Heart right ventricle (tissue), 16 donors: ENCODE measurements at regions not wholly inside any gene's neighbourhood (a gene's known extent, or its start where the extent isn't known, plus 50 kb on each side); places are given as distances from the start of the nearest gene placed in this dataset.
"Not testable (repeated sequence)": the region's sequence is repeated elsewhere in the genome, so short reads cannot be mapped to it uniquely, and the experiment has no call there.

ENCODE experiments used
- ATAC-seq, 8 donors: fragments of 200-7000 bp; cut with Tn5 transposase; one replicate each; pipeline ENCODE4 v1.9.1; 2020; ENCODE audit warnings: mild to moderate bottlenecking in 8 of 8, moderate library complexity in 8 of 8, moderate number of reproducible peaks in 1 of 8
- DNase-seq, 2 donors: peaks; one replicate each; pipeline ENCODE4 v3.0.0-alpha.2; 2020
- H3K27ac ChIP-seq, 10 donors: fragments of 200-600 bp; sonication (generic) in 2 of 10; one replicate each; pipeline versions ENCODE4 v1.5.0 to v1.8.0; 2020 to 2022; ENCODE audit warnings: mild to moderate bottlenecking in 3 of 10
- H3K27me3 ChIP-seq, 7 donors: fragments of 200-600 bp; one replicate each; pipeline ENCODE4 v1.8.0; 2021 to 2022; ENCODE audit warnings: mild to moderate bottlenecking in 2 of 7
- H3K36me3 ChIP-seq, 9 donors: fragments of 200-600 bp; sonication (generic) in 1 of 9; one replicate each; pipeline versions ENCODE4 v1.5.0 to v1.8.0; 2020 to 2022; ENCODE audit warnings: mild to moderate bottlenecking in 2 of 9
- H3K4me1 ChIP-seq, 9 donors: fragments of 200-600 bp; sonication (generic) in 1 of 9; one replicate each; pipeline versions ENCODE4 v1.5.0 to v1.8.0; 2020 to 2022; ENCODE audit warnings: mild to moderate bottlenecking in 4 of 9
- H3K4me3 ChIP-seq, 10 donors: fragments of 200-600 bp; sonication (generic) in 2 of 10; one replicate each; pipeline versions ENCODE4 v1.5.0 to v1.8.0; 2020 to 2022; ENCODE audit warnings: mild to moderate bottlenecking in 7 of 10, moderate library complexity in 2 of 10
- H3K9me3 ChIP-seq, 11 donors: fragments of 200-600 bp in 10 of 11; sonication (generic) in 2 of 11; one replicate each; pipeline versions ENCODE4 v1.5.0 to v1.8.0; 2013 to 2022; ENCODE audit warnings: mild to moderate bottlenecking in 2 of 11, control low read depth in 1 of 11, moderate library complexity in 1 of 11
- CTCF ChIP-seq, 9 donors: fragments of 200-600 bp; sonication (generic) in 2 of 9; IDR thresholded peaks; one replicate each; pipeline versions ENCODE4 v1.5.0 to v1.8.0; 2021 to 2022; ENCODE audit warnings: antibody characterized with exemption in 9 of 9, mild to moderate bottlenecking in 5 of 9, moderate library complexity in 1 of 9
- WGBS, 2 donors: extraction: QIAGEN DNeasy Blood & Tissue Kit; methylation state at CpG; one replicate each; pipeline ENCODE4 v1.1.7; 2013; ENCODE audit warnings: inconsistent platforms in 1 of 2; 5-methylcytosine and 5-hydroxymethylcytosine counted together
- intact Hi-C, 10 donors: fragments of 100-400 bp; cut with DNase I; formaldehyde crosslinking; loops; one replicate each; pipeline versions ENCODE4 v1.11.1 to v1.14.2; 2022
- donor health status: Arrhythmogenic right ventricular cardiomyopathy.
- donor health status: ischemic (EF 13 %, LVEDD 7.1; RV severe dilation, severe dysfunction).
- donor health status: healthy with polysubstance abuse.
- donor health status: DM: no; HTN: yes; CAD: no.
- donor health status: DM: no; HTN: no; CAD: no.
- donor health status: ischemic (EF 25% LVEDD 6.9; RV normal size, moderate dysfunction).
- donor health status: ischemic (EF 25% LVEDD 5.7; RV mildly dilated, moderate dysfunction).
- donor health status: healthy.
- donor health status: DM: yes; HTN: yes; CAD: no.
- donor health status: Ischemic cardiomyopathy.
- donor health status: ischemic (EF 35%, LVEDD 5.7; RV mildly dilated, moderate dysfunction).
- donor health status: nonischemic (EF 11% LVEDD 7.7; RV severe dilation, severe dysfunction).
- donor health status: DM: yes; HTN: yes; CAD: no.
- donor health status: PGD.
- donor health status: ischemic (EF 29% LVEDD 5.4; RV normal size, mild dysfunction).
- donor health status: nonischemic (EF 23%, LVEDD 6.1; RV moderate dilation, normal function).

- Histone ChIP-seq H3K27ac (no peak overlapping the region), H3K27me3 (no peaks in the 10 kb centered on the region), H3K4me3 (no peak overlapping the region), H3K36me3 (no peaks in the 10 kb centered on the region), H3K4me1 (no peaks in the 10 kb centered on the region), H3K9me3 (peaks cover 0 to 38% (median under 1%) of the 10 kb centered on the region in 11 donors)
- intact Hi-C loops, result no loop called here
- 95 to 96% methylated on average over 1 of the region's 1 CpG for WGBS, 2 donors
- no peak for TF ChIP-seq CTCF (IDR thresholded peaks at IDR 0.05)
- ATAC-seq (no peak), DNase-seq (no peak)
Observed at GRCh38 chr2:146697307-146697706, 1147.5 kb upstream of the ACVR2A start.

GRCh38 chr2:146696787-146697186, 1148.0 kb upstream of the ACVR2A start:
- DNase-seq, intact Hi-C loops, H3K27ac ChIP-seq: not testable (repeated sequence)

GRCh38 chr2:146681991-146682390, 1162.8 kb upstream of the ACVR2A start:
- no peak overlapping the region for H3K4me3 ChIP-seq
- H3K27ac ChIP-seq, result no peak overlapping the region
- no peaks in the 10 kb centered on the region for H3K4me1 ChIP-seq
- no peaks in the 10 kb centered on the region for H3K36me3 ChIP-seq
- no peaks in the 10 kb centered on the region for H3K9me3 ChIP-seq
- intact Hi-C loops, result no loop called here
- DNase-seq (no peak), ATAC-seq (no peak)
- H3K27me3 ChIP-seq, result no peaks in the 10 kb centered on the region
- TF ChIP-seq CTCF (IDR thresholded peaks at IDR 0.05), result no peak
- 93 to 97% methylated on average over 1 of the region's 1 CpG for WGBS, 2 donors

More at GRCh38 chr2:146696787-146697186, 1148.0 kb upstream of the ACVR2A start:
- H3K27me3 ChIP-seq, H3K4me1 ChIP-seq, H3K36me3 ChIP-seq, H3K4me3 ChIP-seq, ATAC-seq: not testable (repeated sequence)
- WGBS, 2 donors, result 78 to 92% methylated on average over 2 of the region's 3 CpGs
- peaks cover 0 to 33% (median 0%) of the 10 kb centered on the region in 11 donors for H3K9me3 ChIP-seq

GRCh38 chr2:146678516-146678915, 1166.3 kb upstream of the ACVR2A start:
- no peaks in the 10 kb centered on the region for H3K27me3 ChIP-seq
- ATAC-seq, result no peak
- no peaks in the 10 kb centered on the region for H3K36me3 ChIP-seq
- WGBS, 2 donors, result 71 to 77% methylated on average over 5 of the region's 5 CpGs
- H3K4me1 ChIP-seq, result no peaks in the 10 kb centered on the region
- no peak overlapping the region for H3K4me3 ChIP-seq
- H3K9me3 ChIP-seq, result no peaks in the 10 kb centered on the region
- intact Hi-C loops, result no loop called here
- DNase-seq, result no peak
- no peak overlapping the region for H3K27ac ChIP-seq
- TF ChIP-seq CTCF (IDR thresholded peaks at IDR 0.05), result no peak

- Histone ChIP-seq H3K27me3 (no peaks in the 10 kb centered on the region), H3K27ac (no peak overlapping the region), H3K4me3 (no peak overlapping the region), H3K36me3 (no peaks in the 10 kb centered on the region), H3K4me1 (no peaks in the 10 kb centered on the region), H3K9me3 (no peaks in the 10 kb centered on the region)
- DNase-seq (no peak), ATAC-seq (no peak)
- no peak for TF ChIP-seq CTCF (IDR thresholded peaks at IDR 0.05)
- intact Hi-C loops, result no loop called here
Observed at GRCh38 chr2:146677280-146677679, 1167.5 kb upstream of the ACVR2A start.
